HG02763 (cell line): ENCODE measurements at regions not wholly inside any gene's neighbourhood (a gene's known extent, or its start where the extent isn't known, plus 50 kb on each side); places are given as distances from the start of the nearest gene placed in this dataset.
"Not testable (repeated sequence)": the region's sequence is repeated elsewhere in the genome, so short reads cannot be mapped to it uniquely, and the experiment has no call there.

Source experiments
- ATAC-seq: cut with Tn5 transposase; IDR thresholded peaks from one replicate; pipeline ENCODE4 v1.9.1; 2021; ENCODE audit warnings: mild to moderate bottlenecking, moderate library complexity; ENCODE audit not compliant: unreplicated experiment

DNA sequence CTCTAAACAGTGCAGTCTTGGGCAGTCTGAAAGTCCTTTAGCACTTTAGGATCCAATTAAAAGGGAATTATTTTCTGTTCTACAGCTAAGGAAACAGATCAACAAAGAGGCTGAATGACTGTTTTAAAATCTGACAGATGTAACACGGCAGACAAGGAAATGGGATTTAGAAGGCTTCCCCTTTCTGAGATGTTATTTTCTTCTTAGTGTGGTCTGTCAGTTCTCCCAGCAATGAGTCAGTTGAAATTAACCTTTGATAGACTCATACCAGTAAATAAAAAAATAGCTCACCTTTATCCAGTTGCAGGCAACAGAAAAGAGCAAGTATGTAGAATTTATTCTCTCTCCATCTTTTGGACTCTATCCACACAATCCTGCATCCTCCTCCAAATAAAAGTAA is 98.1 kb downstream of the NEDD1 start:
- ATAC-seq = no peak

DNA sequence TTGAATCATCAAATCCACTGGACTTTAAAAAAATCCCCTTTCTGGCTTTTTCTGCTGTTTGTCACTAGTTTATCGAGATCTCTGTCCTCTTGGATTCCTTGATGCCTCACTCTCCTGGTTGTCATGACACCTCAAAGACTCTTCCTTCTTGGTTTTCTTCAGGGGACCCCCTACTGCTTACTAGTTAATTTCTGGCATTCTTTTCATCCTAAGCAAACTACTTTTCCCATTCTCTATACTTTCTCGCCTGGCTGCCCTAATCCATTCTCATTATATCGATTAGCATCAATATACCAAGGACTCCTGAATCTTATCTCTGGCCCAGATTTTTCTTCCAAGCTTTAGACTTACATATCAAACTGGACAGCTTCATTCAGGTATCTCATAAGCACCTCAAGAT is 98.6 kb downstream of the NEDD1 start:
- ATAC-seq = no peak

DNA sequence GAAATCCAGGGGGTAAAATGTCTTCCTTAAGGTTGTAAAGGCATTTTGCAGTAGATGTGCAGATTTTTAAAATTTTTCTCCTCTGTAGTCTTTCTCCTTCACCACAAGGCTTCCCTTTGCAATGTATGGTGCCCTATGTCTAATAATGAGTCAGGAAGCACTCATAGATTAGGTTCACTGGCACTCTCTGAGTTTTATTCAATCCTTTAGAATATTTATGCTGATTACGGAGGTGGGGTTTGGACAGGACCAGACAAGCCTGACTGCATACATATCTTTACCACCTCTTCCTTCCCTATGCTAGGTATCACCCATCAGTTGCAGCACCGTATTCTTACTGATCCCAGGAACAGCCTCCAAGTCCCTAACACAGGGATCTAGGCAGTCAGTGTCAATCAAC is 99.5 kb downstream of the NEDD1 start:
- ATAC-seq = no peak

DNA sequence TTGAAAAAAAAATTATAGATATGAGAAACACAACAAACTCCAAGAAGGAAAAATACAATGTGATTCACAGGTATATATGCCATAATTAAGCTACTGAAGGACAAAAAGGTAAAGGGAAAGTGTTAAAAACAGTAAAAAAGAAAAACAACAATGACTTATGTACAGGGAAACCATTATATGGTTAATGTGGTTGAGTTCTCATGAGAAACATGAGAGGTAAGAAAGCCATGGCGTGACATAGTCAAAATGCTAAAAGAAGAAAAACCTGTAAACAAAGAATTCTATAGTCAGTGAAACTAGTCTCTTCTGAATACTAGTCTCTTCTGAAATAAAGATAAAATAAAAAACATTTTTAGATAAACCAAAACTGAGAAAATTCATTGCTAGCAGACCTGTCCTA is 109.1 kb downstream of the NEDD1 start:
- no peak for ATAC-seq

DNA sequence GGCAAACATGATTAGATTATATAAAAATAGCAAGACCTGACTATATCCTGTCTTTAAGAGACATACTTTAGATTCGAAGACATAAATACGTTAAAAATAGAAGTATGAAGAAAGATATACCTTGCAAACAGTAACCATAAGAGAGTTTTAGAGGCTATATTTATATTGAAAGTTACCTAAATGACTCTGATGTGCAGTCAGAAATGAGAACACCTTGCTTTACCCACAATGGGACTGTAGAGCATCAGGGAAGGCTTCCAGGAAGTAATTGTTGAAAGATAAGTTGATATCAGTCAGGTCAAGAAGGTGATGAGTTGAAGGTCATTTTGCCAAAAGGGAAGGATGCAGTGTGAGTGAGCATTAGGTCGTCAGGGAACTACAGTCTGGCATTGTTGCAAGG is 110.2 kb downstream of the NEDD1 start:
- no peak for ATAC-seq

DNA sequence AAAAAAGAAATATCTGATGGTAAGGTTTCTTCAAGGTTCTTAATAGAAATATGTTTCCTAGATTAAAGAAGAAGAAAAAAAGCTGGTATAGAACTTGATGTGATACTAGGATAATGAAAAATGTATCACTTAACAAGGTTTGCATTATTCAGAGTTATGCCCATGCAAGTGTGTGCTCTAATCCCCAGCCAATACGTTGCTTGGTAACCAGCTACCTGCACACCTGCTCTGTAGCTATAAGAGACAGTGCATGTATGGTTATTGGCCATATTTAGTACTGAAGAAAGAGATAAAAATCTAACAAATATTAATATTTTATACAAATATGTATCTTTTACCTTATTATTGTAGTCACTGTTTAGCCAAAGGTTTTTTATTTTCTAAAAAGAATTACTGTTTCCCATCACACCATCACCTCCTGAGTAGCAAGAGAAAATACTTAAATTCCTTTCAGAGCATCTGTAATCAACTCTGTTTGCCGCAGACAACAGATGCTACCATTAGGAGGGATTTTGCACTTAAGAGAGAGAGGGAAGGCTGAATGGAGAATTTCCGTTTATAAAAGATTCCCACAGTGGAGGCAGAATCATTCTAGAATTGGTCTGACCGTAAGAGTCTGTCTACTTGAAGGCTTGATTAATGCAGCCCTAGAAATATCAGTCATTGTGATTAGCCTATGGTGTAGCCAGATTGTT is 115.6 kb downstream of the NEDD1 start:
- ATAC-seq = no peak

DNA sequence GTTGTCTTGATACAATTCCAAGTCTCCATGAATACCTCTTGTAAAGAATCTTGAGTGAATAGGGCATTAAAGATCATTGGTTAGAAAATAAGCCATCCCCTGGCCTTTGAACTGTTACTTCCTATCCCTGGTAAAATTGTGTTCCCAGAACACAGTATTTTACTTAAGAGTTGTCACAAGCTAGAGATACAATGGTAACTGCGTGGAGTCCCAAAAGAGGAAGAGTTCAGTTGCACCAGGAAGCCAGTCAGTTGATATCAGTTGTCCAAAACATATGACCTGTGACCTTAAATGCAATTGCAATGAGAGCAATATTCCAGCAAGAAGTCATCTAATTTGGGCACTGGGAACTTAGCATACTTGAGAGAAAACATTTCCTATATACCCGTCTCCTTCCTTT is 117.3 kb downstream of the NEDD1 start:
- no peak for ATAC-seq

DNA sequence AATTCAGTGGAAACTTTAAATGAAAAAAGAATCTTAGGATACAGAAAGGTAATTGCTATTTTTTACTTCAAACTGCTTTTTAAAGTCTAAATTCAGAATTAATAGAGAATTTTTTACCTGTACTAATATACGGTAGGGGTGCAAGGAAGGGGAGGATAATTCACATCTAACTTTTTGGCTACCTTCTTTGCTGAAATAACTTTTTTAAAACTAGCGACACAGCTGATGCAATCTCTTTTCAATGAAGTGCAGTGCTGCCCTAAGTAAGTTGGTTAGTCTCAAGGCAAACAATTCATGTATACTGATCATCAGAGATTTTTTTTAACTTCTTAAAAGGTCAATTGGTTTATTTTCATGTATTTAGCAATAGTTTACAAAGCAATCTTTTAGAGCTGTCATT is 119.8 kb downstream of the NEDD1 start:
- no peak for ATAC-seq

DNA sequence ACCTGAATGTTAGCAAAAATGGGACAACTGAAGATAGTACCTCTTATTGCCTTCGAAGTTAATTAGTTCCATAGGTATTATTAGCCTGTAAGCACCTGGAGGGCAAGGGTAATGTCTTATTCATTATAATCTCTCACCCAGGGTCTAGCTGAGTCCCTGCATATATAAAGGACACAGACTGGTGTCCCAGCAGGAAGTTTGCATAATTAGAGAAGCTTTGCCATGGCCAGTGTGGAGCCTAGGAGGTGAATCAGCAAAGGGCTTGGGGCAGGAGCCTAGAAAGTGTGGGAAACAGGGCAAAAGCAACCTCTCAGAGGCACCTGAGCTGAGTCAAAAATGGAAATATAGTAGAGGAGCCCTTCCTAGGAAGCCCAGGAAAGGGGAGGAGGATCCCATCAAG is 120.4 kb downstream of the NEDD1 start:
- ATAC-seq = no peak

DNA sequence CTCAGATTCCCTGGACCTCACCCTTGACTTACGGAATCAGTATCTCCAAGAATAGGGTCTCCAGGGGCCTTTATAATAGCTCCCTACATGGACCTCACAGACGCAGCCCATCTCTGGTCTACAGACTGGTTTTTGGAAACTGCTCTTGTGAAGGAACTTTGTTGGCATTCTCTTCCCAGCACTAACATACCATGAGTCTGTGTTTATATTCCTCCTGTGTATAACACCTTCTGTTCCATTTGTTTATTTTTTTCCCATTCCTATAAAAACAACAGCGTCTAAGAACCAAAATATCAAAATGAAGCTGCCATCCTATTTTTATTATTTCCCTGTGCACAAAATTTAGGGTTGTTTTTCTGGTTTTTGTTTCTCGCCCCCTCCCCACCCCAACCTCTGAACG is 131.1 kb downstream of the NEDD1 start:
- ATAC-seq = no peak

DNA sequence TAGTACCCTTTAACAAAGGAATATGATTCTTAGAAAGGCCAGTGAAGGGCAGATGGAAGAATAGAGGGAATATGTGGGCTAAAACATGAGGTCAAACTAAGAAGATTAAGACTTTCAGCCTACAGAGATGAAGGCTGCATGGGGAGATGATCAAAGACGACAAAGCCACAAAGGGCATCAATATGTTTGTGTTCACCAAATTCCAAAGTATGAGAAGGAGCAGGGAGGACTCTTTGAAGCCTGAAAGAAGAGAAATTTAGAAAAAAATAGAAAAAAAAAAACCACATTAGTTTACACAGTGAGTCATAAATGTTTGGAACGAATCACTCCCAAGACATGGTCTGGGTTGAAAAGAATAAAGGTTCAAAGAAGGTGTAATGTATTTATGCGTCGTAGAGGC is 131.8 kb downstream of the NEDD1 start:
- no peak for ATAC-seq

DNA sequence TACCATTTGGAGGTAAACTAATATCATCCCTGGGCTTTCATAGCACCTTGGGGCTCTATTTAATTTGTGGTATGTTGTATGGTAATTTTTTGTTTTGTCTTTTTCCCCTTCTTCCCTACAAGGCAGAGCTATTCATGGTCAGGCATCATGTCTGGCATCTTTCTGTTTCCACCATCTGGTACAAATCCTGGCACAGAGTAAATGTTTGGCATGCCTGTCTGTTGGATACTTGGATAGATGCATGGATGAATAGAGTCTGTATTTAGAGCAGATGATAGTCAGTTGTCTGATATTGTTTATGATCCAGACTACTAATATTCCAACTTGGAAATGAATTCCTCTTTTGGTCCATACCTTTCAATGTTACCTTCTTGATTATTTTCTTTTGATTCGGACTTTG is 139.8 kb downstream of the NEDD1 start:
- ATAC-seq = no peak

DNA sequence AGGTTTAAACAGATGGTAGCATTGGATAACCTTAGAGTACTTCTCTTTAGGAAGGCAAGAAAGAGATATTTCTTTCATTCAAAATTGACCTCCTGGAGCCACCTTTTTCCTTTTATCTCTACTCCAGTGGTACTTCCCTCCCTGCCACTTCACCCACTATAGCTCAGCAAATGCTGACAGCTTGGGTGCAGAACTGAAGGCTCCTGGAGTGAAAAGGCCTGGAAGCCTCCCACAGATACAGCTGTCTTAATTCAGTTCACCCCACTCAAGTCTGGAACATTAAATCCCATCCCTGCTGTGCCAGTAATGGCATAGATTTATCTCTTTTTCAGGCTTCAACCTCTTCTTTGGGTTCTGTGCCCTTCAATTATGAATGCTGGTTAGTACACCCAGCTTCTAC is 140.3 kb downstream of the NEDD1 start:
- ATAC-seq = no peak

DNA sequence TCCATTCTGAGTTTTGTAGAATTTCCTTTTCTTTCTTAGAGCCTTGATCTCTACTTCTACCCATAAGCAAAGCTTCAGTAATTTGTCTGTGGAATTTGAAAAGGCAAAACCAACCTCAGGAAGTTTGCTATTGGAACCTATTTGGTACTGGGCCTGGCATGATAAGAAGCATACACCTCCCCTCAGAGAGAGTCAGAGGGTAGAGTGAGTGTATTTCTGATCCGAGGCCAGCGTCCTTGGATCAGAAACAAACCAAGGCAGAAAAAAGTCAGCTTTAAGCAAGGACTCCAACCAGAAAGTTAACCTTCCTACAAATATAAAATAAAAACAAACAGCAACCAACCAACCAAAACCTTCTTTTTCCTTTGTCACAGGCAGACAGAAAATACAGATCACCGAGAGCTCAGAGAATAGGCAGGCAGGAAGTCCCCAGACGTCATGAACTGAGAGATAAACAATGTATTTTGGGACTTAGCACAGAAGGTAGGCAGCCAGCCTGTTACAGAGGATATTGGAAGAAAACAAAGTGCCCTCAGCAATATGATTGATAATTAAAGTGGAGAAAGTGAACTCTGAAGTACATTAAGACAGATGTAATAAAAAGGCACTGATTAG is 141.5 kb downstream of the NEDD1 start:
- ATAC-seq = no peak

DNA sequence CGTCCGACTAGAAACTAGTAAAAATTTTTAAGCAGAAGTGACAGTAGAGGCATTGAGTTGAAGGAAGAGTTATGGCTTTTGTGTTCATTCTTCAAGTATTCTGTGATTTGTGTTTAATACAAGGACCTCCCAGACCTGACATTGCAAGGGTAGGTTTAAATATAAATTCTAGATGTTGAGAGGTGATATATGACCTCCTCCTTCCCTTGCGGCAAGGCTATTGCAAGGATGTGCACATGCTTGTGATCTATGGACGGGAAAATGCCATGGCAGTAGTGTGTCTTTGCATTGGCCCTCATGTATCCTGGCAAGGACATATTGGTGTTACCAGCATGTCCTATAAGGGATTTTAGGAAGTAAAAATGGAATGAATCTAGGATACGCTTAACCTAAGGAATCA is 143.5 kb downstream of the NEDD1 start:
- no peak for ATAC-seq

DNA sequence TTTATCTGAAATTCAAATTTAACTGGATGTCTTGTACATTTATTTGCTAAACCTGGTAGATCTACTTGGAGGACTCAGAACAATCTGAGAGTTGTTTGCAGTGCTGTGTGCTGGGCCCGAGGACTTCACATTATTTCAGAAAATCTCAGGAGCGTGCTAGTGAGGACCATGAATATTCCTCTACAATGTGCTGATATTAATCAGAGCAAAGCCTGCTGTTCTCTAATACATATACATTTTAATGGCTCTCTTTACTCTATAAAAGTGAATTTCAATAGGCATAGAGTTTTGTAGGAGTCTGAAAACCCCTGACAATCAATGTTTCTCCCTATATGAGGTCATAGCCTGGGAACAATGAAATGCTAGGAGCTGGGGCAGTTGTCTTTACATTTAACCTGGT is 144.3 kb downstream of the NEDD1 start:
- no peak for ATAC-seq

DNA sequence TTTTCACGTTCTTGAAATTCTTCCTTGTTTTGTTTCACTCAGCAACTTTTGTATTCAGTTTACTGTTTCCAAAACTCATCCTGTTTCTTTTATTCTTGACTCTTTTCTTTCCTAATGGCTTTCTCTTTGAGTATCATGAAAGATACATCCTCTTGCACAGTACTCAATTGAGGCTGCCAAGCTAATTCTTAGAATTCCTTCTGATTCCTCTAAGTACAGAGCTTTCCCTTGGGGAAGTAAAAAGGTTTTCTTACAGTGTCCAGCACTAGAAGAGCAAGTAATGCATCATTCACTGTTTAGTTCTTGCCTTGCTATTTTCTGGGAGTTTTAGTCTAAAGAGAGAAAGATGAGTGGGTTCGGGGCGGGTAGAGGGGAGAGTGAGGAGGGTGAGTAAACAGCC is 154.1 kb downstream of the NEDD1 start:
- ATAC-seq = no peak

DNA sequence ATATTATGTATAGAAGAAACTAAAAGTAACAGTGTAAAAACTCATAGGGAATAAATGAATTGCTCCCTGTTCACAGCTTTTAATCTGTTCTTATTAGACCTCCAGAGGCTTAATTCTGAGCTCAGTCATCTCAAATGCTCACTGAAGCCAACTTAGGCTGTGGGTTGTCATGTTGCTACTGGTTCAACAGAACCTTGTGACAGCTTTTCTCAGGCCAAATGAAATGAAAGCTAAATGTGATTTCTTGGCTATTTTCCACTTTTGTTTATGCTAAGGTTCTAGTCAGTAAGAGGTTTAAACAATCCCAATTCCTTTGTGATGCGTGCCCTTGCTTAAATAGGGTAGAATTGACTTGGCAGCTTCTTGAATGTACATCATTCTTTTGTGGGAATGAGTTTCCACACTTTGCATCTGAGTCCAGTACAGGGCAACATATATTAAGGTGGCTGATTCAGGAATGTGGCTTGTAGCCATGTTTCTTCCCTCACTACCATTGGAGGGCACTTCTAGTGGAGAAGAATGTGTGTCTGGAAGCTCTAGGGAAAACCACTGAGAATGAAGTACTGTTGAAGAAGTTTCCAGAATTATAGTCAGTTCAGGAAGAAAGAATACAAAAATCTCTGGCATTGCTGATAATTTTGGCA is 156.4 kb downstream of the NEDD1 start:
- no peak for ATAC-seq

DNA sequence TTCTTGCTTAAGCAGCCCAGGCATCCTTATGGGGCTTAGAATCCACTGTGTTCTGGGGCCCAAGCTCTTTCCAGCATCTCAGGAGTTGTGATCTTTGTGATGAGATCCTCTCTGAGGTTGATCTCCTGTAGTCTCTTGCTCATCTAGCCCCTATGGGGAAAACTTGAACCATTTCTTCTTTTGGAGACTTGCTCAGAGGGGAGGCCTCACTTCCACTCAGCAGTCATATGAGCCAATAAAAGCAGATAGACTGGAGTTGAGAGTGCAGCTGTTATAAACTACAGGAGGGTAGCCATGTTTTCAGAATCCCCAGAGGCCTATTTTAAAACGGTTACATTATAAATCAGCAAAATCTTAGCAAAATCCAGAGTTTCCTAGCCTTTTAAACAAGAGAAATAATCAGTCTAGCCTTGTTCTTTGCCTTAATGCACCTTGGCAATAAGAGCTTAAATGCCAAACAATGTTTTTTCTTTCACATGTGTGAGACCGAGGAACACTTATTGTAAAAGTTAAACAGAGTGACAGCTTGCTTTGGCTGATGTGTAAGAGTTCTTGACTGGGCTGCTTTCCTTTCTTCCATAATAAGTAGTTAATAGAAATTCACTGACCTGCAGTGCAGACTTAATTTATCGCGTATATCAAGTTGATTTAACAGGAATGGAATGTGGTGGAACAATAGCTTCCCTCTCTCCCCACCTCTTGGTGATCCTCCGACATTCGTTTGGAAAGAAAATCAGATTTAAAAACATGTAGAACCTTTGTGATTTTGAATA is 168.3 kb downstream of the NEDD1 start:
- ATAC-seq = no peak

DNA sequence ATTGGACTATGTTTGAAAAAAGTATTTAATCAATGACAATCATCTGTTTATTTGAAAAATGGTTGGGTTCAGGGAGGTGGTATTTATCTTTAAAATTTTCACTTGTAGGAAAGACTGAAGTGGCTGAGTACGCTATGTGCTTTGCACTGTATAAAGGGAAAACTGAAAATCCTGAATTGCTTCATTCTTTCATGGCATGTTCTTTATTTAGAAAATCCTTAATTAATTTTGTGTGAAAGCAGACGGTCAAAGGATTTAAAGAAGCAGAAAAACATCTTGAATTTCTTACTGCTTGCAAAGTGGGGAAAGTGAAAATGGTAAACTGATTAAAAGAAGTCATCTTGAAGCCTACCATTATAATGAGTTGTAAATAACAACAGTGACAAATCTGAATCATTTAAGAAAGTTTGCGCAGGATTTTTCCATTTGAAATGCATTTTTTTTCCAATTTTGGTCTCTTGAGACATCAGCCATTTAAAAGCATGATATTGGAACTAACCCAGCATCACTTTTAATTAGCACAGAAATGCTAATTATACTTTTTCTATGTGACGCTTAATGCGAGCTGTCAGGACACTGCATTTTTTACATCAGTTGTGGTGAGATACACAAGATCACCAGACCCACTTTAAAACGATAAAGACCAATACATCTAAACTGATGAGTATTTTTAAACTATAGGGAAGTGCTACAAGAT is 169.0 kb downstream of the NEDD1 start:
- ATAC-seq = no peak

DNA sequence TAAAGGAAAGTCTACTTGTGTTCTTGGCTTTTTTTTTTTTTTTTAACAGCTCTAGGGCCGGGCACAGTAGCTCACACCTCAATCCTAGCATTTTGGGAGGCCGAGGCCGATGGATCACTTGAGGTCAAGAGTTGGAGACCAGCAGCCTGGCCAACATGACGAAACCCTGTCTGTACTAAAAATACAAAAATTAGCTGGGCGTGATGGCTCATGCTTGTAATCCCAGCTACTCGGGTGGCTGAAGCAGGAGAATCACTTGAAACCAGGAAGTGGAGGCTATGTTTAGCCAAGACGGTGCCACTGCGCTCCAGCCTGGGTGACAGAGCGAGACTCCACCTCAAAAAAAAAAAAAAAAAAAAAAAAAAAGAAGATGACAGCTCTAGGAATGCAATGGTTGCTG is 169.9 kb downstream of the NEDD1 start:
- not testable (repeated sequence) for ATAC-seq
